ENCODE measurements at regions not wholly inside any gene's neighbourhood (a gene's known extent, or its start where the extent isn't known, plus 50 kb on each side); places are given as distances from the start of the nearest gene placed in this dataset.

- intact Hi-C loops (cut with micrococcal nuclease), result loop anchor here (10.0 kb wide), 1 partner anchor 246 kb away; no protein-coding TSS in a partner anchor
- DNase-seq, result no peak
- POLR2A ChIA-PET, result interaction anchor here (1.2 kb wide), 1 partner anchor 25 kb away, joined by 3 read pairs; no protein-coding TSS in a partner anchor
- Mint-ChIP-seq H3K4me3 (no peak overlapping the region), H3K9me3 (no peaks in the 10 kb centered on the region), H3K27ac (no peak overlapping the region), H3K36me3 (ENCODE audit: low read depth) (no peaks in the 10 kb centered on the region), H3K4me1 (ENCODE audit: low read depth) (peaks cover 37% of the 10 kb centered on the region), H3K27me3 (peaks cover 53% of the 10 kb centered on the region)
- ATAC-seq, result no peak
- CTCF ChIA-PET, result interaction anchor here (0.6 to 1.3 kb wide), 3 partner anchors 31 to 460 kb away, joined by 3 to 4 read pairs (median 4); no protein-coding TSS in a partner anchor
- no peak for TF ChIP-seq CTCF (IDR thresholded peaks at IDR 0.05)
Measured at GRCh38 chr1:10940838-10941237, 71.6 kb upstream of the TARDBP start.

GRCh38 chr1:10941891-10942541 is 70.4 kb upstream of the TARDBP start:
- DNase-seq (peak; percentile 76), ATAC-seq (peak; percentile 53)
- no peak overlapping the region for H3K27ac Mint-ChIP-seq
- H3K36me3 Mint-ChIP-seq (ENCODE audit: low read depth), result no peaks in the 10 kb centered on the region
- peaks cover 50% of the 10 kb centered on the region for H3K27me3 Mint-ChIP-seq
- ChIA-PET CTCF (interaction anchor here (0.6 to 1.6 kb wide), 20 partner anchors 9 to 800 kb away, joined by 3 to 10 read pairs (median 4); no protein-coding TSS in a partner anchor), POLR2A (interaction anchor here (1.1 kb wide), 1 partner anchor 17 kb away, joined by 4 read pairs; no protein-coding TSS in a partner anchor)
- H3K4me3 Mint-ChIP-seq, result no peak overlapping the region
- intact Hi-C loops (cut with micrococcal nuclease), result loop anchor here (10.0 kb wide), 1 partner anchor 247 kb away; no protein-coding TSS in a partner anchor
- no peaks in the 10 kb centered on the region for H3K9me3 Mint-ChIP-seq
- TF ChIP-seq CTCF (IDR thresholded peaks at IDR 0.05), result peak; percentile 99
- peaks cover 37% of the 10 kb centered on the region for H3K4me1 Mint-ChIP-seq (ENCODE audit: low read depth)

GRCh38 chr1:10942542-10942912 is 69.9 kb upstream of the TARDBP start:
- no peak overlapping the region for H3K4me3 Mint-ChIP-seq
- DNase-seq (no peak), ATAC-seq (no peak)
- H3K9me3 Mint-ChIP-seq, result no peaks in the 10 kb centered on the region
- H3K36me3 Mint-ChIP-seq (ENCODE audit: low read depth), result no peaks in the 10 kb centered on the region
- ChIA-PET POLR2A (interaction anchor here (1.1 kb wide), 1 partner anchor 17 kb away, joined by 4 read pairs; no protein-coding TSS in a partner anchor), CTCF (interaction anchor here (0.7 to 1.6 kb wide), 18 partner anchors 9 to 448 kb away, joined by 3 to 10 read pairs (median 4); no protein-coding TSS in a partner anchor)
- no peak overlapping the region for H3K27ac Mint-ChIP-seq
- H3K27me3 Mint-ChIP-seq, result peaks cover 47% of the 10 kb centered on the region
- no peak for TF ChIP-seq CTCF (IDR thresholded peaks at IDR 0.05)
- H3K4me1 Mint-ChIP-seq (ENCODE audit: low read depth), result peaks cover 34% of the 10 kb centered on the region
- intact Hi-C loops (cut with micrococcal nuclease), result loop anchor here (10.0 kb wide), 1 partner anchor 248 kb away; no protein-coding TSS in a partner anchor

GRCh38 chr1:10943041-10943440 is 69.4 kb upstream of the TARDBP start:
- no peak for ATAC-seq
- ChIA-PET POLR2A (no interaction called here), CTCF (interaction anchor here (1.5 kb wide), 1 partner anchor 428 kb away, joined by 3 read pairs; no protein-coding TSS in a partner anchor)
- no peaks in the 10 kb centered on the region for H3K9me3 Mint-ChIP-seq
- peaks cover 45% of the 10 kb centered on the region for H3K27me3 Mint-ChIP-seq
- intact Hi-C loops (cut with micrococcal nuclease), result loop anchor here (10.0 kb wide), 1 partner anchor 248 kb away; no protein-coding TSS in a partner anchor
- H3K4me3 Mint-ChIP-seq, result no peak overlapping the region
- no peak overlapping the region for H3K27ac Mint-ChIP-seq
- no peak for DNase-seq
- TF ChIP-seq CTCF (IDR thresholded peaks at IDR 0.05), result no peak
- H3K4me1 Mint-ChIP-seq (ENCODE audit: low read depth), result peaks cover 30% of the 10 kb centered on the region
- no peaks in the 10 kb centered on the region for H3K36me3 Mint-ChIP-seq (ENCODE audit: low read depth)
